Mesothelial cell of epicardium (in vitro differentiated cells): ENCODE measurements at regions not wholly inside any gene's neighbourhood (a gene's known extent, or its start where the extent isn't known, plus 50 kb on each side); places are given as distances from the start of the nearest gene placed in this dataset.

Source experiments
- DNase-seq, 2 experiments: peaks; one replicate each; pipeline ENCODE4 v3.0.0; 2021; ENCODE audit warnings: low spot score in 2 of 2; ENCODE audit not compliant: unreplicated experiment in 2 of 2
- H3K27ac Mint-ChIP-seq: 2 replicates; pipeline ENCODE4 v1.8.0; 2021; ENCODE audit warnings: mixed read lengths
- H3K27me3 Mint-ChIP-seq: 2 replicates; pipeline ENCODE4 v1.8.0; 2021; ENCODE audit warnings: low read depth, mixed read lengths
- H3K36me3 Mint-ChIP-seq: 2 replicates; pipeline ENCODE4 v1.8.0; 2021; ENCODE audit warnings: mixed read lengths
- H3K4me1 Mint-ChIP-seq: 2 replicates; pipeline ENCODE4 v1.8.0; 2021; ENCODE audit warnings: mixed read lengths
- H3K4me3 Mint-ChIP-seq: 2 replicates; pipeline ENCODE4 v1.8.0; 2021; ENCODE audit warnings: mild to moderate bottlenecking, moderate library complexity, mixed read lengths
- H3K9me3 Mint-ChIP-seq: 2 replicates; pipeline ENCODE4 v1.8.0; 2021; ENCODE audit warnings: mixed read lengths
- CTCF ChIP-seq: fragments of 200-600 bp; sonication (generic); IDR thresholded peaks from one replicate; pipeline ENCODE4 v1.5.0; 2021; ENCODE audit warnings: antibody characterized with exemption; ENCODE audit not compliant: unreplicated experiment

- peaks cover 14% of the 10 kb centered on the region for H3K27me3 Mint-ChIP-seq
- H3K9me3 Mint-ChIP-seq = no peaks in the 10 kb centered on the region
- DNase-seq = no peak
- H3K36me3 Mint-ChIP-seq = no peaks in the 10 kb centered on the region
- H3K4me1 Mint-ChIP-seq = no peaks in the 10 kb centered on the region
- no peak overlapping the region for H3K4me3 Mint-ChIP-seq
- H3K27ac Mint-ChIP-seq = no peak overlapping the region
- TF ChIP-seq CTCF = no peak
Observed at GRCh38 chr18:47587587-47587986, 336.1 kb upstream of the SKOR2 start.

- no peak for DNase-seq
- no peaks in the 10 kb centered on the region for H3K9me3 Mint-ChIP-seq
- no peaks in the 10 kb centered on the region for H3K4me1 Mint-ChIP-seq
- H3K36me3 Mint-ChIP-seq = no peaks in the 10 kb centered on the region
- no peak overlapping the region for H3K4me3 Mint-ChIP-seq
- peaks cover 7% of the 10 kb centered on the region for H3K27me3 Mint-ChIP-seq
- no peak for TF ChIP-seq CTCF
- H3K27ac Mint-ChIP-seq = no peak overlapping the region
Observed at GRCh38 chr18:47586418-47587070, 335.1 kb upstream of the SKOR2 start.

GRCh38 chr18:47585914-47586313 is 334.5 kb upstream of the SKOR2 start:
- Mint-ChIP-seq H3K9me3 (no peaks in the 10 kb centered on the region), H3K27me3 (peaks cover 3% of the 10 kb centered on the region), H3K27ac (no peak overlapping the region), H3K36me3 (no peaks in the 10 kb centered on the region), H3K4me1 (no peaks in the 10 kb centered on the region), H3K4me3 (no peak overlapping the region)
- DNase-seq = no peak
- TF ChIP-seq CTCF = no peak

- H3K27me3 Mint-ChIP-seq = peaks cover 3% of the 10 kb centered on the region
- no peak for TF ChIP-seq CTCF
- no peaks in the 10 kb centered on the region for H3K9me3 Mint-ChIP-seq
- no peaks in the 10 kb centered on the region for H3K4me1 Mint-ChIP-seq
- no peak for DNase-seq
- H3K36me3 Mint-ChIP-seq = no peaks in the 10 kb centered on the region
- H3K27ac Mint-ChIP-seq = no peak overlapping the region
- H3K4me3 Mint-ChIP-seq = no peak overlapping the region
Observed at GRCh38 chr18:47585136-47585535, 333.7 kb upstream of the SKOR2 start.

- Mint-ChIP-seq H3K36me3 (no peaks in the 10 kb centered on the region), H3K4me1 (no peaks in the 10 kb centered on the region), H3K4me3 (no peak overlapping the region), H3K9me3 (no peaks in the 10 kb centered on the region), H3K27me3 (no peaks in the 10 kb centered on the region), H3K27ac (no peak overlapping the region)
- TF ChIP-seq CTCF = no peak
- DNase-seq = no peak
Observed at GRCh38 chr18:47582093-47582492, 330.6 kb upstream of the SKOR2 start.

GRCh38 chr18:47577520-47577919 is 326.1 kb upstream of the SKOR2 start:
- H3K27ac Mint-ChIP-seq = no peak overlapping the region
- no peaks in the 10 kb centered on the region for H3K36me3 Mint-ChIP-seq
- H3K4me1 Mint-ChIP-seq = no peaks in the 10 kb centered on the region
- TF ChIP-seq CTCF = no peak
- DNase-seq = no peak
- H3K4me3 Mint-ChIP-seq = no peak overlapping the region
- H3K9me3 Mint-ChIP-seq = no peaks in the 10 kb centered on the region
- peaks cover 7% of the 10 kb centered on the region for H3K27me3 Mint-ChIP-seq
